8988T (cell line): ENCODE measurements at regions not wholly inside any gene's neighbourhood (a gene's known extent, or its start where the extent isn't known, plus 50 kb on each side); places are given as distances from the start of the nearest gene placed in this dataset.
"Not testable (repeated sequence)": the region's sequence is repeated elsewhere in the genome, so short reads cannot be mapped to it uniquely, and the experiment has no call there.

ENCODE experiments used
- DNase-seq: peaks from one replicate; pipeline ENCODE4 v3.0.0; 2011

GRCh38 chr17:33572615-33573014 is 279.5 kb upstream of the ASIC2 start:
- DNase-seq: no peak

GRCh38 chr17:33574942-33575445 is 281.9 kb upstream of the ASIC2 start:
- no peak for DNase-seq

GRCh38 chr17:33579740-33580139 is 286.6 kb upstream of the ASIC2 start:
- not testable (repeated sequence) for DNase-seq

GRCh38 chr17:33580215-33580614 is 287.1 kb upstream of the ASIC2 start:
- DNase-seq: no peak

GRCh38 chr17:33582661-33583060 is 289.6 kb upstream of the ASIC2 start:
- no peak for DNase-seq

GRCh38 chr17:33583518-33584417 is 290.7 kb upstream of the ASIC2 start:
- DNase-seq: no peak

GRCh38 chr17:33593991-33594390 is 300.9 kb upstream of the ASIC2 start:
- DNase-seq: no peak

GRCh38 chr17:33595828-33596227 is 302.7 kb upstream of the ASIC2 start:
- DNase-seq: no peak

GRCh38 chr17:33596899-33597298 is 303.8 kb upstream of the ASIC2 start:
- no peak for DNase-seq

GRCh38 chr17:33598797-33599196 is 305.7 kb upstream of the ASIC2 start:
- no peak for DNase-seq

GRCh38 chr17:33602981-33603380 is 309.9 kb upstream of the ASIC2 start:
- DNase-seq: no peak

- DNase-seq: no peak
Observed at GRCh38 chr17:33603789-33604188, 310.7 kb upstream of the ASIC2 start.

- no peak for DNase-seq
Observed at GRCh38 chr17:33611532-33611931, 318.4 kb upstream of the ASIC2 start.

- no peak for DNase-seq
Observed at GRCh38 chr17:33615861-33616260, 322.8 kb upstream of the ASIC2 start.

GRCh38 chr17:33623841-33624240 is 330.7 kb upstream of the ASIC2 start:
- no peak for DNase-seq

- DNase-seq: no peak
Observed at GRCh38 chr17:33628500-33629346, 335.6 kb upstream of the ASIC2 start.

GRCh38 chr17:33633446-33633845 is 340.4 kb upstream of the ASIC2 start:
- no peak for DNase-seq

GRCh38 chr17:33637534-33637933 is 344.4 kb upstream of the ASIC2 start:
- no peak for DNase-seq

- no peak for DNase-seq
Observed at GRCh38 chr17:33639103-33639880, 346.2 kb upstream of the ASIC2 start.

- DNase-seq: no peak
Observed at GRCh38 chr17:33640629-33641028, 347.5 kb upstream of the ASIC2 start.

- no peak for DNase-seq
Observed at GRCh38 chr17:33642002-33642401, 348.9 kb upstream of the ASIC2 start.

- DNase-seq: no peak
Observed at GRCh38 chr17:33647956-33648355, 354.9 kb upstream of the ASIC2 start.

- no peak for DNase-seq
Observed at GRCh38 chr17:33650304-33650703, 357.2 kb upstream of the ASIC2 start.
